Gastroesophageal sphincter (tissue), 4 donors: ENCODE measurements at regions not wholly inside any gene's neighbourhood (a gene's known extent, or its start where the extent isn't known, plus 50 kb on each side); places are given as distances from the start of the nearest gene placed in this dataset.
"Not testable (repeated sequence)": the region's sequence is repeated elsewhere in the genome, so short reads cannot be mapped to it uniquely, and the experiment has no call there.

Experiments
- ATAC-seq: fragments of 150-250 bp; one replicate; pipeline ENCODE4 v1.9.1; 2016; ENCODE audit warnings: mild to moderate bottlenecking, moderate library complexity
- H3K27ac ChIP-seq, 4 donors: fragments of 200-600 bp; sonication (generic) in 3 of 4; 1 replicate in 3 of 4; 2 replicates in 1 of 4; pipeline ENCODE4 v1.5.1; 2016 to 2019
- H3K27me3 ChIP-seq: fragments of 200-600 bp; sonication (generic); one replicate; pipeline ENCODE4 v1.5.1; 2019
- H3K36me3 ChIP-seq, 2 donors: fragments of 200-600 bp; sonication (generic); one replicate each; pipeline ENCODE4 v1.5.1; 2019; ENCODE audit warnings: control low read depth in 1 of 2
- H3K4me1 ChIP-seq, 3 donors: fragments of 200-600 bp; sonication (generic); 1 replicate in 2 of 3; 2 replicates in 1 of 3; pipeline ENCODE4 v1.5.1; 2016 to 2019; ENCODE audit warnings: control low read depth in 2 of 3
- H3K4me3 ChIP-seq, 2 donors: fragments of 200-600 bp; sonication (generic); one replicate each; pipeline ENCODE4 v1.5.1; 2019; ENCODE audit warnings: mild to moderate bottlenecking in 1 of 2, moderate library complexity in 1 of 2
- H3K9me3 ChIP-seq, 3 donors: fragments of 200-600 bp; sonication (generic); one replicate each; pipeline ENCODE4 v1.5.1; 2017 to 2019; ENCODE audit warnings: control low read depth in 2 of 3
- CTCF ChIP-seq, 4 experiments: fragments of 200-600 bp in 2 of 4; fragments of 450-650 bp in 2 of 4; sonication (generic) in 1 of 4; IDR thresholded peaks; one replicate each; pipeline ENCODE4 v1.5.1; 2017 to 2019; ENCODE audit warnings: antibody characterized with exemption in 4 of 4, mild to moderate bottlenecking in 2 of 4, moderate library complexity in 2 of 4
- EP300 ChIP-seq: sonication (generic); formaldehyde crosslinking; IDR thresholded peaks from one replicate; pipeline ENCODE4 v1.6.1; 2017; ENCODE audit warnings: antibody characterized with exemption, mild to moderate bottlenecking
- POLR2A ChIP-seq, 2 donors: fragments of 450-650 bp; IDR thresholded peaks; one replicate each; pipeline ENCODE4 v1.6.1; 2017; ENCODE audit warnings: antibody characterized with exemption in 2 of 2, mild to moderate bottlenecking in 2 of 2, moderate library complexity in 1 of 2
- POLR2AphosphoS5 ChIP-seq: sonication (generic); formaldehyde crosslinking; IDR thresholded peaks from one replicate; pipeline ENCODE4 v1.6.1; 2017; ENCODE audit warnings: antibody characterized with exemption
- WGBS, 2 donors: methylation state at CpG; one replicate each; pipeline ENCODE4 v1.1.5; 2018; ENCODE audit warnings: low coverage in 1 of 2; 5-methylcytosine and 5-hydroxymethylcytosine counted together

GRCh38 chr1:19552291-19553010 is 67.1 kb upstream of the CAPZB start:
- no peak for ATAC-seq
- H3K4me3 ChIP-seq = no peak overlapping the region
- WGBS, 2 donors = 79 to 95% methylated on average over 6 to 7 of the region's 7 CpGs
- H3K27me3 ChIP-seq = no peaks in the 10 kb centered on the region
- no peak for TF ChIP-seq EP300
- no peak for TF ChIP-seq CTCF (IDR thresholded peaks at IDR 0.05)
- no peak for TF ChIP-seq POLR2AphosphoS5
- TF ChIP-seq POLR2A (IDR thresholded peaks at IDR 0.05) = no peak
- no peak overlapping the region for H3K27ac ChIP-seq
- no peaks in the 10 kb centered on the region for H3K9me3 ChIP-seq
- peaks cover 0 to 5% (median 0%) of the 10 kb centered on the region in 3 donors for H3K4me1 ChIP-seq
- no peaks in the 10 kb centered on the region for H3K36me3 ChIP-seq

GRCh38 chr1:19551837-19552236 is 66.5 kb upstream of the CAPZB start:
- not testable (repeated sequence) for H3K36me3 ChIP-seq, H3K4me3 ChIP-seq, H3K4me1 ChIP-seq, H3K27me3 ChIP-seq, ATAC-seq, H3K27ac ChIP-seq, H3K9me3 ChIP-seq
- WGBS, 2 donors = 89% methylated on average over 4 of the region's 6 CpGs; no CpG with 5 or more reads in 1 of the 2 donors

- H3K9me3 ChIP-seq, H3K27me3 ChIP-seq, H3K4me1 ChIP-seq, ATAC-seq, H3K4me3 ChIP-seq, H3K27ac ChIP-seq, H3K36me3 ChIP-seq: not testable (repeated sequence)
- WGBS, 2 donors = 89 to 90% methylated on average over 7 of the region's 7 CpGs
These were observed 65.1 kb upstream of the CAPZB start for GRCh38 chr1:19550437-19550836.

- Histone ChIP-seq H3K4me1 (peaks cover 0 to 5% (median 0%) of the 10 kb centered on the region in 3 donors), H3K27me3 (no peaks in the 10 kb centered on the region), H3K4me3 (no peak overlapping the region), H3K27ac (no peak overlapping the region), H3K9me3 (no peaks in the 10 kb centered on the region), H3K36me3 (no peaks in the 10 kb centered on the region)
- 58 to 75% methylated on average over 1 of the region's 1 CpG for WGBS, 2 donors
- ATAC-seq = no peak
- TF ChIP-seq EP300 (no peak), POLR2AphosphoS5 (no peak), CTCF (IDR thresholded peaks at IDR 0.05) (no peak), POLR2A (IDR thresholded peaks at IDR 0.05) (no peak)
These were observed 62.5 kb upstream of the CAPZB start for GRCh38 chr1:19547814-19548213.

- Histone ChIP-seq H3K9me3 (peaks cover 0 to 2% (median 0%) of the 10 kb centered on the region in 3 donors), H3K4me1 (peaks cover 0 to 25% (median 3%) of the 10 kb centered on the region in 3 donors), H3K27ac (no peak overlapping the region), H3K4me3 (no peak overlapping the region), H3K27me3 (no peaks in the 10 kb centered on the region), H3K36me3 (no peaks in the 10 kb centered on the region)
- no peak for ATAC-seq
- TF ChIP-seq EP300 (no peak), CTCF (IDR thresholded peaks at IDR 0.05) (no peak), POLR2AphosphoS5 (no peak), POLR2A (IDR thresholded peaks at IDR 0.05) (no peak)
- 96 to 100% methylated on average over 6 of the region's 6 CpGs for WGBS, 2 donors
These were observed 51.2 kb upstream of the CAPZB start for GRCh38 chr1:19536519-19536918.

- Histone ChIP-seq H3K27me3 (no peaks in the 10 kb centered on the region), H3K4me3 (no peak overlapping the region), H3K36me3 (no peaks in the 10 kb centered on the region), H3K4me1 (peaks cover 0 to 25% (median 4%) of the 10 kb centered on the region in 3 donors), H3K9me3 (peaks cover 0 to 6% (median 0%) of the 10 kb centered on the region in 3 donors), H3K27ac (no peak overlapping the region)
- no peak for TF ChIP-seq POLR2AphosphoS5
- no peak for TF ChIP-seq EP300
- no peak for TF ChIP-seq CTCF (IDR thresholded peaks at IDR 0.05)
- no peak for TF ChIP-seq POLR2A (IDR thresholded peaks at IDR 0.05)
- no peak for ATAC-seq
- whole genome bisulfite sequencing, 2 donors = 83 to 85% methylated on average over 2 to 3 of the region's 3 CpGs
These were observed 49.9 kb upstream of the CAPZB start for GRCh38 chr1:19535214-19535613.
